Hepatocyte (in vitro differentiated cells): ENCODE measurements at regions not wholly inside any gene's neighbourhood (a gene's known extent, or its start where the extent isn't known, plus 50 kb on each side); places are given as distances from the start of the nearest gene placed in this dataset.

ENCODE experiments used
- DNase-seq: peaks from one replicate; pipeline ENCODE4 v3.0.0-alpha.2; 2016; ENCODE audit warnings: low spot score
- H2AFZ ChIP-seq: fragments of 200-600 bp; sonication (generic); 2 replicates; pipeline ENCODE4 v1.6.0; 2016; ENCODE audit warnings: antibody characterized with exemption, mild to moderate bottlenecking
- H3K27ac ChIP-seq: fragments of 200-600 bp; sonication (generic); 2 replicates; pipeline ENCODE4 v1.5.1; 2016; ENCODE audit warnings: mild to moderate bottlenecking
- H3K27me3 ChIP-seq: fragments of 200-600 bp; sonication (generic); 2 replicates; pipeline ENCODE4 v1.6.1; 2016
- H3K36me3 ChIP-seq: fragments of 200-600 bp; sonication (generic); replicated peaks from 2 replicates; pipeline ENCODE4 v1.5.1; 2016; ENCODE audit warnings: low read depth; ENCODE audit not compliant: insufficient read depth
- H3K4me1 ChIP-seq: fragments of 200-600 bp; sonication (generic); 2 replicates; pipeline ENCODE4 v1.5.1; 2016; ENCODE audit warnings: mild to moderate bottlenecking, moderate library complexity; ENCODE audit not compliant: insufficient read depth
- H3K4me2 ChIP-seq: fragments of 200-600 bp; sonication (generic); 2 replicates; pipeline ENCODE4 v1.6.0; 2016
- H3K4me3 ChIP-seq: fragments of 200-600 bp; sonication (generic); 2 replicates; pipeline ENCODE4 v1.5.1; 2016; ENCODE audit warnings: mild to moderate bottlenecking
- H3K79me2 ChIP-seq: fragments of 200-600 bp; sonication (generic); 2 replicates; pipeline ENCODE4 v1.6.0; 2017; ENCODE audit warnings: mild to moderate bottlenecking
- H3K9me2 ChIP-seq: fragments of 200-600 bp; sonication (generic); replicated peaks from 2 replicates; pipeline ENCODE4 v1.6.0; 2017; ENCODE audit warnings: mild to moderate bottlenecking; ENCODE audit not compliant: insufficient read depth
- H3K9me3 ChIP-seq: fragments of 200-600 bp; sonication (generic); 2 replicates; pipeline ENCODE4 v1.5.1; 2016; ENCODE audit warnings: low read depth, mild to moderate bottlenecking
- H4K20me1 ChIP-seq: fragments of 200-600 bp; sonication (generic); 2 replicates; pipeline ENCODE4 v1.6.0; 2016; ENCODE audit warnings: mild to moderate bottlenecking; ENCODE audit not compliant: insufficient read depth, poor library complexity, severe bottlenecking
- EZH2 ChIP-seq: fragments of 200-600 bp; sonication (generic); IDR thresholded peaks from 2 replicates; pipeline ENCODE4 v1.6.1; 2016; ENCODE audit warnings: antibody characterized with exemption, mild to moderate bottlenecking, borderline replicate concordance
- EZH2phosphoT487 ChIP-seq: fragments of 200-600 bp; sonication (generic); IDR thresholded peaks from one replicate; pipeline ENCODE4 v1.6.1; 2018; ENCODE audit warnings: antibody characterized with exemption, mild to moderate bottlenecking, low read depth, moderate library complexity; ENCODE audit not compliant: unreplicated experiment, severe bottlenecking
- WGBS: methylation state at CpG from one replicate; pipeline ENCODE4 v1.1.6; 2016; ENCODE audit warnings: low lambda C conversion rate; ENCODE audit errors: missing lambda C conversion rate; 5-methylcytosine and 5-hydroxymethylcytosine counted together
- TF ChIP-seq, protein P1 (sequence below): fragments of 200-600 bp; sonication (generic); IDR thresholded peaks from 2 replicates; pipeline ENCODE4 v1.5.1; 2016; ENCODE audit warnings: antibody characterized with exemption, mild to moderate bottlenecking; ENCODE audit not compliant: poor library complexity

DNA sequence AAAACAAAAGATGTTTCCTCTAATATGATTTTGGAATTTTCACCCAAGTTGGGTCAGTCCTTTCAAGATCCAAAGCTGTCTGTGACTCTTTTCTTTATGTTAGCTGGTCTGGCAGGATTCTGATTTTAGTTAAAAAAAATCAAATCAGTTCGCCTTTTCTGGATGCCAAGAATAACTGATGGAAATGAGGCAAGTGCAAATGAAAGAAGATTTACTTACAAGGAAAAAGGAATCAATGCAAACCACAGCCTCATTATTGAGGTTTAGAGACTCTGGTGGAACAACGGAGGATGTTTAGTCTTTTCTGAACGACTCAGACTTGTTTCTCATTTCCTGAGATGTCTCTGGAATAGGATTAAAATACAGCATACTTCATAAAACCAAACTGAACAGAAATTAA is 117.0 kb upstream of the DYRK2 start:
- H4K20me1 ChIP-seq = no peaks in the 10 kb centered on the region
- no peaks in the 10 kb centered on the region for H3K27me3 ChIP-seq
- H3K9me3 ChIP-seq = no peaks in the 10 kb centered on the region
- H3K4me3 ChIP-seq = no peak overlapping the region
- TF ChIP-seq, protein P1, sequence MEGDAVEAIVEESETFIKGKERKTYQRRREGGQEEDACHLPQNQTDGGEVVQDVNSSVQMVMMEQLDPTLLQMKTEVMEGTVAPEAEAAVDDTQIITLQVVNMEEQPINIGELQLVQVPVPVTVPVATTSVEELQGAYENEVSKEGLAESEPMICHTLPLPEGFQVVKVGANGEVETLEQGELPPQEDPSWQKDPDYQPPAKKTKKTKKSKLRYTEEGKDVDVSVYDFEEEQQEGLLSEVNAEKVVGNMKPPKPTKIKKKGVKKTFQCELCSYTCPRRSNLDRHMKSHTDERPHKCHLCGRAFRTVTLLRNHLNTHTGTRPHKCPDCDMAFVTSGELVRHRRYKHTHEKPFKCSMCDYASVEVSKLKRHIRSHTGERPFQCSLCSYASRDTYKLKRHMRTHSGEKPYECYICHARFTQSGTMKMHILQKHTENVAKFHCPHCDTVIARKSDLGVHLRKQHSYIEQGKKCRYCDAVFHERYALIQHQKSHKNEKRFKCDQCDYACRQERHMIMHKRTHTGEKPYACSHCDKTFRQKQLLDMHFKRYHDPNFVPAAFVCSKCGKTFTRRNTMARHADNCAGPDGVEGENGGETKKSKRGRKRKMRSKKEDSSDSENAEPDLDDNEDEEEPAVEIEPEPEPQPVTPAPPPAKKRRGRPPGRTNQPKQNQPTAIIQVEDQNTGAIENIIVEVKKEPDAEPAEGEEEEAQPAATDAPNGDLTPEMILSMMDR = no peak
- TF ChIP-seq EZH2phosphoT487 = no peak
- no peak for TF ChIP-seq EZH2
- H3K79me2 ChIP-seq = no peaks in the 10 kb centered on the region
- no peaks in the 10 kb centered on the region for H3K36me3 ChIP-seq
- WGBS = 79% methylated on average over 3 of the region's 3 CpGs
- no peak overlapping the region for H3K4me2 ChIP-seq
- no peaks in the 10 kb centered on the region for H3K9me2 ChIP-seq
- H3K27ac ChIP-seq = no peak overlapping the region
- H3K4me1 ChIP-seq = peaks cover 4% of the 10 kb centered on the region
- DNase-seq = no peak
- no peak overlapping the region for H2AFZ ChIP-seq

DNA sequence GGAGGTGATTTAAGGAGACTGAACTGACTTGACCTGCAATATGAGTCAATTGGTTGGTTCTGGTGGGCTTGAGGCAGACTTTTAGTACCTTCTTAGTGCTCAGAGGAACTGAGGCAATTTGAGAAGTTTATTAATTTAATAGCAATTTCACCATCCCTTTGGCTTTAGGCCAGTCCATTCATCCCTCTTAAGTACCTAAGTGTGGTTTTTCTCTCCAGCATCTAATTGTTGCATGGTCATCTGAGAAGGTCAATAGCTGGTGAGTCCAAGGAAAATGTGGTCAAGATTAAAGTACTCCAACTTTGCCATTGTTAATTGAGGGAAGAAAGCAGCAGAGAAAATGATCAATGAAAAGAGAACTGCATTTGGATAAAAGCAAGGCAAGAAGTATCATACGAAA is 115.4 kb upstream of the DYRK2 start:
- WGBS = 100% methylated on average over 1 of the region's 1 CpG

DNA sequence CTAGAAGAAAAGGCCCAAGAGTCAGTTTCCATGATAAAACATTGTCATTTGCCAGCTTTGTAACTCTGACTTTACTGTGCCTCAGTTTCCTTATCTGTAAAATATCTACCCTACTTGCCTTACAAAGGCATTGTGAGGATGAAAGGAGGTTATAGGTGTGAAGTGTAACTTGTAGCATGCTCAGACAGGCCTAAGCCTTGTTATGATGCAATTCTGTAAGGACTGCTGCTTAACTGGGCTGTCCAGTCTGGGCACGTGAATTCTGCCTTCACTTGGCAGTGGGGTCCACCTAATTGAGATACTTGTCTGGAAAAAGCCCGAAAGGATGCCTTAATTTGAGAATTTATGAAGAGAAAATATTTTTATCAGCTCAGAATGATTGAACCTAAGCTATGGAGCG is 114.5 kb upstream of the DYRK2 start:
- Histone ChIP-seq H3K4me3 (no peak overlapping the region), H3K27ac (peak overlapping the region; percentile 62), H2AFZ (no peak overlapping the region), H3K4me2 (no peak overlapping the region), H3K79me2 (no peaks in the 10 kb centered on the region), H4K20me1 (no peaks in the 10 kb centered on the region), H3K4me1 (peaks cover 4% of the 10 kb centered on the region), H3K9me3 (no peaks in the 10 kb centered on the region), H3K27me3 (no peaks in the 10 kb centered on the region), H3K9me2 (no peaks in the 10 kb centered on the region), H3K36me3 (no peaks in the 10 kb centered on the region)
- DNase-seq = no peak
- 80% methylated on average over 3 of the region's 3 CpGs for WGBS
- TF ChIP-seq EZH2phosphoT487 (no peak), EZH2 (no peak)
- TF ChIP-seq, protein P1 = no peak

More for the DNA sequence above, 115.4 kb upstream of the DYRK2 start:
- Histone ChIP-seq H3K27me3 (no peaks in the 10 kb centered on the region), H3K4me1 (peaks cover 4% of the 10 kb centered on the region), H3K9me2 (no peaks in the 10 kb centered on the region), H3K9me3 (no peaks in the 10 kb centered on the region), H3K36me3 (no peaks in the 10 kb centered on the region), H4K20me1 (no peaks in the 10 kb centered on the region), H3K27ac (no peak overlapping the region), H3K79me2 (no peaks in the 10 kb centered on the region), H2AFZ (no peak overlapping the region), H3K4me2 (no peak overlapping the region), H3K4me3 (no peak overlapping the region)
- no peak for TF ChIP-seq EZH2
- TF ChIP-seq, protein P1 = no peak
- TF ChIP-seq EZH2phosphoT487 = no peak
- DNase-seq = no peak

DNA sequence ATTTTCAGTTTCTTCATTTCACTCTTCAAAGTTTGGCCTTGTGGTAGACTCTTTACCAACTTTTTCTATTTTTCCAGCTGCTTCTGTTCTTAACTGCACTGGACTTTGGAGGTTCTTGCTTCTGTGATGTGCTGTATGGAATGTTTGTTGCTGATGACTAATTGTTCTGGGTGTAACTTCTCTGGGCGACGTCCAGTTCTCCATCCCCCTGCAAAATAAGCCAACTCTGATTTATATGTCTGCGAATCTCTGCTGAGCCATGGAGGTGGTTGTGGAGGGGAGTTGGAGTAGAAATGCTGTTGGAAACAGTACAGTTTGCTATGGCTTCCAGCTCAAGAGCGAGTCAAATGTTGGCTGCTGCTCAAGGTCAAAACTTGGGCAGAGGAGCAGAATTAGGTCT is 113.9 kb upstream of the DYRK2 start:
- TF ChIP-seq EZH2 = no peak
- TF ChIP-seq, protein P1 = no peak
- TF ChIP-seq EZH2phosphoT487 = no peak
- Histone ChIP-seq H3K9me3 (no peaks in the 10 kb centered on the region), H3K27ac (peak overlapping the region; percentile 62), H3K4me3 (no peak overlapping the region), H3K27me3 (no peaks in the 10 kb centered on the region), H3K4me2 (no peak overlapping the region), H4K20me1 (no peaks in the 10 kb centered on the region), H2AFZ (no peak overlapping the region), H3K9me2 (no peaks in the 10 kb centered on the region), H3K4me1 (peaks cover 4% of the 10 kb centered on the region), H3K36me3 (no peaks in the 10 kb centered on the region), H3K79me2 (no peaks in the 10 kb centered on the region)
- WGBS = 68% methylated on average over 4 of the region's 4 CpGs
- DNase-seq = peak; percentile 22
